ENCODE measurements at regions not wholly inside any gene's neighbourhood (a gene's known extent, or its start where the extent isn't known, plus 50 kb on each side); places are given as distances from the start of the nearest gene placed in this dataset.

GRCh38 chr14:26377150-26377549 lies 220.7 kb downstream of the NOVA1 start:
- TF ChIP-seq CTCF (IDR thresholded peaks at IDR 0.05; ENCODE audit: insufficient read depth, low read length) (no peak), REST (IDR thresholded peaks at IDR 0.05; ENCODE audit: insufficient replicate concordance, low read depth) (no peak), POLR2AphosphoS5 (IDR thresholded peaks at IDR 0.05; ENCODE audit: low read depth) (no peak), GABPA (IDR thresholded peaks at IDR 0.05; ENCODE audit: low read depth) (no peak), SPI1 (IDR thresholded peaks at IDR 0.05; ENCODE audit: borderline replicate concordance, low read depth) (no peak)
